Spleen (tissue), 7 donors: ENCODE measurements at regions not wholly inside any gene's neighbourhood (a gene's known extent, or its start where the extent isn't known, plus 50 kb on each side); places are given as distances from the start of the nearest gene placed in this dataset.

Experiments used
- POLR2AphosphoS5 ChIP-seq, 3 donors: sonication (generic); formaldehyde crosslinking; IDR thresholded peaks; one replicate each; pipeline ENCODE4 v1.5.1; 2017; ENCODE audit warnings: antibody characterized with exemption in 3 of 3
- TF ChIP-seq, protein P1 (sequence below), 11 experiments: fragments of 200-600 bp in 7 of 11; fragments of 450-650 bp in 4 of 11; sonication (generic) in 4 of 11; IDR thresholded peaks in 8 of 11; conservative IDR thresholded peaks in 3 of 11; 1 replicate in 7 of 11; 2 replicates in 4 of 11; pipeline versions ENCODE4 v1.4.0 to v1.8.0; 2016 to 2021; ENCODE audit warnings: antibody characterized with exemption in 11 of 11, inconsistent platforms in 4 of 11, mild to moderate bottlenecking in 1 of 11
- donor health status: DM: no; HTN: no; CAD: no; lungs with moderate emphysema.
- donor health status: DM: no; HTN: no; CAD: no.
- donor health status: DM: no; HTN: no; CAD: no.

DNA sequence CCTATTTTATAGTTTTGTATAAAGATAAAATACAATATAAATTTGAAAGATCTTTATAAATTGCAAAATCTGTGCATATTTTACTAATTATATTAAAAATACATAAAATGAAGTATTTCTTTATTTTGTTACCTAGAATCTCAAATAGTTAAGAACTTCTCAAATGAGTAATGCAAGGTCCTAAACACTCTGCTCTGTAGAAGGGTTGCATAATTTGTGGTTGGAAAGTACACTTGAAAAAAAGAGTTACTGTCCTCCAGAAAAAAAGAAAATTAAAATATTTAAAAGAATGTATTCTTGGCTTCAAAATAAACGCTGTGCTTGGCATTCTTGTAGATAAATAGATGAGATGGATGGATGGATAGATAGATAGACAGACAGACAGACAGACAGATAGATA lies 428.8 kb upstream of the CDH6 start:
- no peak for TF ChIP-seq POLR2AphosphoS5 (IDR thresholded peaks at IDR 0.05)
- TF ChIP-seq, protein P1, sequence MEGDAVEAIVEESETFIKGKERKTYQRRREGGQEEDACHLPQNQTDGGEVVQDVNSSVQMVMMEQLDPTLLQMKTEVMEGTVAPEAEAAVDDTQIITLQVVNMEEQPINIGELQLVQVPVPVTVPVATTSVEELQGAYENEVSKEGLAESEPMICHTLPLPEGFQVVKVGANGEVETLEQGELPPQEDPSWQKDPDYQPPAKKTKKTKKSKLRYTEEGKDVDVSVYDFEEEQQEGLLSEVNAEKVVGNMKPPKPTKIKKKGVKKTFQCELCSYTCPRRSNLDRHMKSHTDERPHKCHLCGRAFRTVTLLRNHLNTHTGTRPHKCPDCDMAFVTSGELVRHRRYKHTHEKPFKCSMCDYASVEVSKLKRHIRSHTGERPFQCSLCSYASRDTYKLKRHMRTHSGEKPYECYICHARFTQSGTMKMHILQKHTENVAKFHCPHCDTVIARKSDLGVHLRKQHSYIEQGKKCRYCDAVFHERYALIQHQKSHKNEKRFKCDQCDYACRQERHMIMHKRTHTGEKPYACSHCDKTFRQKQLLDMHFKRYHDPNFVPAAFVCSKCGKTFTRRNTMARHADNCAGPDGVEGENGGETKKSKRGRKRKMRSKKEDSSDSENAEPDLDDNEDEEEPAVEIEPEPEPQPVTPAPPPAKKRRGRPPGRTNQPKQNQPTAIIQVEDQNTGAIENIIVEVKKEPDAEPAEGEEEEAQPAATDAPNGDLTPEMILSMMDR (IDR thresholded peaks at IDR 0.05 in 8 of 11, conservative IDR thresholded peaks at IDR 0.05 in 3 of 11) = no peak
